Prostate gland (tissue), 2 donors: ENCODE measurements at regions not wholly inside any gene's neighbourhood (a gene's known extent, or its start where the extent isn't known, plus 50 kb on each side); places are given as distances from the start of the nearest gene placed in this dataset.
"Not testable (repeated sequence)": the region's sequence is repeated elsewhere in the genome, so short reads cannot be mapped to it uniquely, and the experiment has no call there.

Experiments used
- DNase-seq: peaks from one replicate; pipeline ENCODE4 v3.0.0-alpha.2; 2019; ENCODE audit warnings: low spot score
- H3K27ac ChIP-seq, 2 donors: fragments of 200-600 bp; sonication (generic); 2 replicates each; pipeline ENCODE4 v1.5.1; 2017 to 2019
- H3K27me3 ChIP-seq: fragments of 200-600 bp; sonication (generic); replicated peaks from 2 replicates; pipeline ENCODE4 v1.5.1; 2019; ENCODE audit not compliant: insufficient read depth
- H3K36me3 ChIP-seq, 2 donors: fragments of 200-600 bp; sonication (generic); 1 replicate in 1 of 2; 2 replicates in 1 of 2; pipeline versions ENCODE4 v1.5.1 to v1.8.1; 2017 to 2019
- H3K4me1 ChIP-seq: fragments of 200-600 bp; sonication (generic); replicated peaks from 2 replicates; pipeline ENCODE4 v1.5.1; 2019
- H3K4me3 ChIP-seq, 2 donors: fragments of 200-600 bp; sonication (generic); 2 replicates each; pipeline ENCODE4 v1.5.1; 2017 to 2019
- H3K9me3 ChIP-seq: fragments of 200-600 bp; sonication (generic); 2 replicates; pipeline ENCODE4 v1.5.1; 2017
- CTCF ChIP-seq, 4 experiments: fragments of 200-600 bp in 2 of 4; fragments of 450-650 bp in 2 of 4; sonication (generic) in 2 of 4; IDR thresholded peaks; 1 replicate in 3 of 4; 2 replicates in 1 of 4; pipeline ENCODE4 v1.5.1; 2016 to 2019; ENCODE audit warnings: antibody characterized with exemption in 4 of 4, mild to moderate bottlenecking in 2 of 4, moderate library complexity in 2 of 4
- POLR2A ChIP-seq: fragments of 450-650 bp; IDR thresholded peaks from one replicate; pipeline ENCODE4 v1.6.1; 2016; ENCODE audit warnings: antibody characterized with exemption, mild to moderate bottlenecking
- POLR2AphosphoS5 ChIP-seq: sonication (generic); formaldehyde crosslinking; IDR thresholded peaks from one replicate; pipeline ENCODE4 v1.6.1; 2017; ENCODE audit warnings: antibody characterized with exemption
- WGBS: methylation state at CpG from one replicate; pipeline ENCODE4 v1.1.5; 2018; 5-methylcytosine and 5-hydroxymethylcytosine counted together
- intact Hi-C: fragments of 100-400 bp; cut with DNase I; formaldehyde crosslinking; loops from one replicate; pipeline ENCODE4 v1.14.2; 2022

GRCh38 chr2:111519071-111519470, 364.9 kb downstream of the ANAPC1 start:
- no peak for DNase-seq
- Histone ChIP-seq H3K27ac (no peak overlapping the region), H3K36me3 (no peaks in the 10 kb centered on the region), H3K4me3 (no peak overlapping the region), H3K9me3 (no peaks in the 10 kb centered on the region), H3K4me1 (no peaks in the 10 kb centered on the region), H3K27me3 (no peaks in the 10 kb centered on the region)
- TF ChIP-seq CTCF (IDR thresholded peaks at IDR 0.05) (no peak), POLR2A (no peak), POLR2AphosphoS5 (no peak)
- intact Hi-C loops, result no loop called here
- WGBS, result 92% methylated on average over 3 of the region's 3 CpGs

- Histone ChIP-seq H3K9me3 (no peaks in the 10 kb centered on the region), H3K27ac (no peak overlapping the region), H3K36me3 (no peaks in the 10 kb centered on the region), H3K4me3 (no peak overlapping the region), H3K27me3 (no peaks in the 10 kb centered on the region), H3K4me1 (no peaks in the 10 kb centered on the region)
- no peak for DNase-seq
- TF ChIP-seq POLR2A (no peak), POLR2AphosphoS5 (no peak), CTCF (IDR thresholded peaks at IDR 0.05) (no peak)
- intact Hi-C loops, result no loop called here
- 59% methylated on average over 5 of the region's 5 CpGs for WGBS
Observed at GRCh38 chr2:111522231-111522768, 361.7 kb downstream of the ANAPC1 start.

- TF ChIP-seq POLR2A, result no peak
- no peak for TF ChIP-seq CTCF (IDR thresholded peaks at IDR 0.05)
- no peak for TF ChIP-seq POLR2AphosphoS5
- no peak for DNase-seq
- no peaks in the 10 kb centered on the region for H3K36me3 ChIP-seq
- no peak overlapping the region for H3K27ac ChIP-seq
- 67% methylated on average over 12 of the region's 12 CpGs for WGBS
- H3K27me3 ChIP-seq, result no peaks in the 10 kb centered on the region
- no peaks in the 10 kb centered on the region for H3K4me1 ChIP-seq
- H3K4me3 ChIP-seq, result no peak overlapping the region
- intact Hi-C loops, result no loop called here
- H3K9me3 ChIP-seq, result no peaks in the 10 kb centered on the region
Observed at GRCh38 chr2:111523009-111523408, 361.0 kb downstream of the ANAPC1 start.

- DNase-seq, H3K4me1 ChIP-seq, H3K36me3 ChIP-seq, H3K27ac ChIP-seq, intact Hi-C loops, H3K9me3 ChIP-seq, H3K27me3 ChIP-seq, H3K4me3 ChIP-seq: not testable (repeated sequence)
- whole genome bisulfite sequencing, result 85% methylated on average over 3 of the region's 4 CpGs
Observed at GRCh38 chr2:111525026-111525425, 359.0 kb downstream of the ANAPC1 start.

GRCh38 chr2:111526041-111526639, 357.9 kb downstream of the ANAPC1 start:
- intact Hi-C loops, H3K27me3 ChIP-seq, H3K27ac ChIP-seq, H3K4me1 ChIP-seq, H3K9me3 ChIP-seq, H3K36me3 ChIP-seq, H3K4me3 ChIP-seq, DNase-seq: not testable (repeated sequence)
- 93% methylated on average over 7 of the region's 7 CpGs for WGBS

- H3K27ac ChIP-seq, intact Hi-C loops, H3K36me3 ChIP-seq, H3K4me3 ChIP-seq, H3K27me3 ChIP-seq, H3K4me1 ChIP-seq, H3K9me3 ChIP-seq, DNase-seq: not testable (repeated sequence)
- 53% methylated on average over 6 of the region's 10 CpGs for WGBS
Observed at GRCh38 chr2:111527707-111528400, 356.1 kb downstream of the ANAPC1 start.

- WGBS, result 87% methylated on average over 3 of the region's 4 CpGs
- intact Hi-C loops, H3K27ac ChIP-seq, H3K9me3 ChIP-seq, H3K27me3 ChIP-seq, H3K4me3 ChIP-seq, H3K4me1 ChIP-seq, DNase-seq, H3K36me3 ChIP-seq: not testable (repeated sequence)
Observed at GRCh38 chr2:111529022-111529421, 355.0 kb downstream of the ANAPC1 start.

GRCh38 chr2:111530239-111530965, 353.6 kb downstream of the ANAPC1 start:
- H3K4me1 ChIP-seq, H3K27me3 ChIP-seq, H3K27ac ChIP-seq, DNase-seq, intact Hi-C loops, H3K36me3 ChIP-seq, H3K4me3 ChIP-seq, H3K9me3 ChIP-seq: not testable (repeated sequence)
- WGBS, result 81% methylated on average over 5 of the region's 5 CpGs
